ENCODE measurements at regions not wholly inside any gene's neighbourhood (a gene's known extent, or its start where the extent isn't known, plus 50 kb on each side); places are given as distances from the start of the nearest gene placed in this dataset.

DNA sequence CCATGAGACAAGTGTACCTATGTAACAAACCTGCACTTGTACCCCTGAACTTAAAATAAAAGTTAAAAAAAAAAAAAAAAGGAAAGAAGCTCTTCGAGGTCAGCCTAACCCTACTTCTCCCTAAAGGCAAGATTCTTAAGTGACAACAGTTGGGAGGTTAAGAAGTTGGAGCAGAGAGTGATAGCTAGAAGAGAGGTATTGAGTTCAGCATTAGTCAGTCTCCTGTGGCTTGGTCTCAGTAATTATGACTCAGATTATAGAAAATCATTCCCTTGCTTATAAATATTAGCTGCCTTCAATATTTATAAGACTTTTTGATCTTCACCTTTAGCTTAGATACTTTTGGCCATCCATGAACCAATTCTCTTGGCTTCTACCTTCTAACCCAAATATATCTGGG, 926.8 kb upstream of the SLC39A10 start:
- TF ChIP-seq, protein P1, sequence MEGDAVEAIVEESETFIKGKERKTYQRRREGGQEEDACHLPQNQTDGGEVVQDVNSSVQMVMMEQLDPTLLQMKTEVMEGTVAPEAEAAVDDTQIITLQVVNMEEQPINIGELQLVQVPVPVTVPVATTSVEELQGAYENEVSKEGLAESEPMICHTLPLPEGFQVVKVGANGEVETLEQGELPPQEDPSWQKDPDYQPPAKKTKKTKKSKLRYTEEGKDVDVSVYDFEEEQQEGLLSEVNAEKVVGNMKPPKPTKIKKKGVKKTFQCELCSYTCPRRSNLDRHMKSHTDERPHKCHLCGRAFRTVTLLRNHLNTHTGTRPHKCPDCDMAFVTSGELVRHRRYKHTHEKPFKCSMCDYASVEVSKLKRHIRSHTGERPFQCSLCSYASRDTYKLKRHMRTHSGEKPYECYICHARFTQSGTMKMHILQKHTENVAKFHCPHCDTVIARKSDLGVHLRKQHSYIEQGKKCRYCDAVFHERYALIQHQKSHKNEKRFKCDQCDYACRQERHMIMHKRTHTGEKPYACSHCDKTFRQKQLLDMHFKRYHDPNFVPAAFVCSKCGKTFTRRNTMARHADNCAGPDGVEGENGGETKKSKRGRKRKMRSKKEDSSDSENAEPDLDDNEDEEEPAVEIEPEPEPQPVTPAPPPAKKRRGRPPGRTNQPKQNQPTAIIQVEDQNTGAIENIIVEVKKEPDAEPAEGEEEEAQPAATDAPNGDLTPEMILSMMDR (IDR thresholded peaks at IDR 0.05; ENCODE audit: extremely low read depth in 1 of 2, insufficient read depth in 1 of 2, low read depth in 1 of 2, low read length in 2 of 2): no peak
- TF ChIP-seq EZH2 (IDR thresholded peaks at IDR 0.05; ENCODE audit: borderline replicate concordance, low read depth, low read length, severe bottlenecking): no peak
- no peak for TF ChIP-seq POLR2A (IDR thresholded peaks at IDR 0.05; ENCODE audit: low read depth, low read length)
- TF ChIP-seq POLR2AphosphoS5 (IDR thresholded peaks at IDR 0.05; ENCODE audit: insufficient read depth, low read depth, low read length): no peak
- peak; percentile 45 for TF ChIP-seq FOS (IDR thresholded peaks at IDR 0.05; ENCODE audit: borderline replicate concordance, insufficient read depth, low read length)

Measured in endothelial cell of umbilical vein (primary cell).